ENCODE measurements at regions not wholly inside any gene's neighbourhood (a gene's known extent, or its start where the extent isn't known, plus 50 kb on each side); places are given as distances from the start of the nearest gene placed in this dataset.

- RAD21 ChIA-PET (ENCODE audit: low non-redundant PET in 1 of 2, low total read pairs in 2 of 2, uncharacterized antibody in 2 of 2, unreplicated experiment in 2 of 2), result no interaction called here
- no peak overlapping the region for H2AFZ ChIP-seq (ENCODE audit: low read depth, low read length, poor library complexity, severe bottlenecking)
- H3K9me2 ChIP-seq (ENCODE audit: insufficient read depth), result no peaks in the 10 kb centered on the region
- no peak overlapping the region for H3K27ac ChIP-seq (ENCODE audit: low read depth, low read length)
- no peak overlapping the region for H3K4me3 ChIP-seq (replicated peaks in 1 of 2; ENCODE audit: low read depth in 1 of 2, low read length in 2 of 2)
- ATAC-seq (no peak), DNase-seq (ENCODE audit: low read depth, low spot score) (no peak)
- intact Hi-C loops (cut with micrococcal nuclease), result no loop called here
- peaks cover 0 to 23% of the 10 kb centered on the region in 2 experiments; a peak in 3 of 4 replicates for H3K4me1 ChIP-seq (ENCODE audit: control insufficient read depth in 1 of 2, insufficient read depth in 2 of 2, low read length in 2 of 2)
- no peaks in the 10 kb centered on the region for H3K9me3 ChIP-seq (ENCODE audit: control insufficient read depth in 1 of 2, insufficient read depth in 1 of 2, low read depth in 1 of 2, low read length in 2 of 2)
- H3K27me3 ChIP-seq (ENCODE audit: insufficient read depth, low read length), result 0 out of 2 replicates have a peak, but pooled peaks cover 3% of the 10 kb centered on the region
- H3K36me3 ChIP-seq (ENCODE audit: control insufficient read depth in 1 of 2, insufficient read depth in 2 of 2, low read length in 2 of 2), result no peaks in the 10 kb centered on the region
- POLR2A ChIA-PET, result no interaction called here
- H3K4me2 ChIP-seq (ENCODE audit: low read length), result no peak overlapping the region
- no peaks in the 10 kb centered on the region for H4K20me1 ChIP-seq (ENCODE audit: insufficient read depth)
- TF ChIP-seq FOSL1 (IDR thresholded peaks at IDR 0.05; ENCODE audit: low read depth) (no peak), EZH2phosphoT487 (IDR thresholded peaks at IDR 0.05; ENCODE audit: borderline replicate concordance) (no peak), ZNF274 (IDR thresholded peaks at IDR 0.05; ENCODE audit: low read depth, low read length) (no peak), ZFX (IDR thresholded peaks at IDR 0.05) (no peak), EGR1 (IDR thresholded peaks at IDR 0.05; ENCODE audit: low read depth) (no peak), ZBTB33 (IDR thresholded peaks at IDR 0.05; ENCODE audit: extremely low read depth, insufficient replicate concordance, low read length) (no peak), TCF7L2 (IDR thresholded peaks at IDR 0.05; ENCODE audit: borderline replicate concordance, extremely low read depth, insufficient read depth, insufficient read length) (no peak), CEBPB (IDR thresholded peaks at IDR 0.05; ENCODE audit: low read depth) (no peak), YY1 (IDR thresholded peaks at IDR 0.05; ENCODE audit: extremely low read depth, insufficient replicate concordance, low read depth, low read length) (no peak), RAD21 (IDR thresholded peaks at IDR 0.05; ENCODE audit: low read depth) (no peak), ELF1 (IDR thresholded peaks at IDR 0.05; ENCODE audit: borderline replicate concordance, low read depth) (no peak), EZH2 (IDR thresholded peaks at IDR 0.05) (no peak), REST (IDR thresholded peaks at IDR 0.05; ENCODE audit: low read depth) (no peak), CTCF (IDR thresholded peaks at IDR 0.05 in 2 of 3, conservative IDR thresholded peaks at IDR 0.05 in 1 of 3; ENCODE audit: borderline replicate concordance in 1 of 3, insufficient read depth in 1 of 3, low read depth in 2 of 3, low read length in 2 of 3) (no peak), POLR2AphosphoS5 (IDR thresholded peaks at IDR 0.05; ENCODE audit: low read depth, low read length) (no peak), SIN3A (IDR thresholded peaks at IDR 0.05; ENCODE audit: low read depth) (no peak), POLR2A (IDR thresholded peaks at IDR 0.05; ENCODE audit: borderline replicate concordance, extremely low read depth, insufficient read depth, insufficient read length) (no peak)
- TF ChIP-seq, protein P1, sequence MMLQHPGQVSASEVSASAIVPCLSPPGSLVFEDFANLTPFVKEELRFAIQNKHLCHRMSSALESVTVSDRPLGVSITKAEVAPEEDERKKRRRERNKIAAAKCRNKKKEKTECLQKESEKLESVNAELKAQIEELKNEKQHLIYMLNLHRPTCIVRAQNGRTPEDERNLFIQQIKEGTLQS (IDR thresholded peaks at IDR 0.05), result no peak
- TF ChIP-seq, protein P2, sequence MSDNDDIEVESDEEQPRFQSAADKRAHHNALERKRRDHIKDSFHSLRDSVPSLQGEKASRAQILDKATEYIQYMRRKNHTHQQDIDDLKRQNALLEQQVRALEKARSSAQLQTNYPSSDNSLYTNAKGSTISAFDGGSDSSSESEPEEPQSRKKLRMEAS (IDR thresholded peaks at IDR 0.05), result no peak
- no peaks in the 10 kb centered on the region for H3K79me2 ChIP-seq (ENCODE audit: insufficient read depth, low read length)
- BruUV-seq (replicated peaks), result no TSS peak
- no peak overlapping the region for H3K9ac ChIP-seq (ENCODE audit: low read length)
- CTCF ChIA-PET, result no interaction called here
Measured at GRCh38 chr11:70523384-70524095, 125.2 kb downstream of the CTTN start.
